Spleen (tissue), 11 donors: ENCODE measurements at regions not wholly inside any gene's neighbourhood (a gene's known extent, or its start where the extent isn't known, plus 50 kb on each side); places are given as distances from the start of the nearest gene placed in this dataset.

Experiments
- DNase-seq: peaks from one replicate; pipeline ENCODE4 v3.0.0-alpha.2; 2020
- H3K27ac ChIP-seq, 8 donors: fragments of 200-600 bp; sonication (generic) in 7 of 8; 1 replicate in 4 of 8; 2 replicates in 4 of 8; pipeline versions ENCODE4 v1.5.0 to v1.8.0; 2016 to 2021; ENCODE audit warnings: inconsistent platforms in 4 of 8, mild to moderate bottlenecking in 4 of 8, moderate library complexity in 1 of 8
- H3K27me3 ChIP-seq, 7 donors: fragments of 200-600 bp; sonication (generic) in 6 of 7; replicated peaks in 1 of 7; 1 replicate in 4 of 7; 2 replicates in 3 of 7; pipeline versions ENCODE4 v1.5.0 to v1.8.0; 2016 to 2021; ENCODE audit warnings: inconsistent platforms in 3 of 7, mild to moderate bottlenecking in 1 of 7
- H3K36me3 ChIP-seq, 6 donors: fragments of 200-600 bp; sonication (generic) in 5 of 6; 1 replicate in 4 of 6; 2 replicates in 2 of 6; pipeline versions ENCODE4 v1.5.0 to v1.8.0; 2016 to 2021; ENCODE audit warnings: inconsistent platforms in 2 of 6
- H3K4me1 ChIP-seq, 6 donors: fragments of 200-600 bp; sonication (generic) in 5 of 6; 1 replicate in 3 of 6; 2 replicates in 3 of 6; pipeline versions ENCODE4 v1.5.0 to v1.8.0; 2016 to 2021; ENCODE audit warnings: inconsistent platforms in 3 of 6
- H3K4me3 ChIP-seq, 8 donors: fragments of 200-600 bp; sonication (generic) in 7 of 8; 1 replicate in 4 of 8; 2 replicates in 4 of 8; pipeline versions ENCODE4 v1.5.0 to v1.8.0; 2016 to 2021; ENCODE audit warnings: inconsistent platforms in 4 of 8, mild to moderate bottlenecking in 4 of 8, moderate library complexity in 2 of 8
- H3K9me3 ChIP-seq, 8 donors: fragments of 200-600 bp; sonication (generic) in 7 of 8; 1 replicate in 4 of 8; 2 replicates in 4 of 8; pipeline versions ENCODE4 v1.5.0 to v1.8.0; 2016 to 2021; ENCODE audit warnings: inconsistent platforms in 4 of 8
- POLR2A ChIP-seq, 3 donors: fragments of 450-650 bp; IDR thresholded peaks; one replicate each; pipeline ENCODE4 v1.5.1; 2017; ENCODE audit warnings: antibody characterized with exemption in 3 of 3, mild to moderate bottlenecking in 1 of 3
- POLR2AphosphoS5 ChIP-seq, 3 donors: sonication (generic); formaldehyde crosslinking; IDR thresholded peaks; one replicate each; pipeline ENCODE4 v1.5.1; 2017; ENCODE audit warnings: antibody characterized with exemption in 3 of 3
- WGBS, 5 donors: extraction: QIAGEN DNeasy Blood & Tissue Kit in 3 of 5; methylation state at CpG; one replicate each; pipeline versions ENCODE4 v1.1.5 to v1.1.7; 2013 to 2018; 5-methylcytosine and 5-hydroxymethylcytosine counted together
- intact Hi-C: fragments of 100-400 bp; cut with DNase I; formaldehyde crosslinking; loops from one replicate; pipeline ENCODE4 v1.15.0; 2023; ENCODE audit warnings: low total_unique reads
- TF ChIP-seq, protein P1 (sequence below), 11 experiments: fragments of 200-600 bp in 7 of 11; fragments of 450-650 bp in 4 of 11; sonication (generic) in 4 of 11; IDR thresholded peaks in 8 of 11; conservative IDR thresholded peaks in 3 of 11; 1 replicate in 7 of 11; 2 replicates in 4 of 11; pipeline versions ENCODE4 v1.4.0 to v1.8.0; 2016 to 2021; ENCODE audit warnings: antibody characterized with exemption in 11 of 11, inconsistent platforms in 4 of 11, mild to moderate bottlenecking in 1 of 11
- donor health status: healthy with polysubstance abuse.
- donor health status: DM: no; HTN: no; CAD: no; lungs with moderate emphysema.
- donor health status: DM: no; HTN: no; CAD: no.
- donor health status: Bipolar disorder and iron deficiency.
- donor health status: healthy.
- donor health status: DM: no; HTN: no; CAD: no.
- donor health status: DM: yes; HTN: yes; CAD: no.

DNA sequence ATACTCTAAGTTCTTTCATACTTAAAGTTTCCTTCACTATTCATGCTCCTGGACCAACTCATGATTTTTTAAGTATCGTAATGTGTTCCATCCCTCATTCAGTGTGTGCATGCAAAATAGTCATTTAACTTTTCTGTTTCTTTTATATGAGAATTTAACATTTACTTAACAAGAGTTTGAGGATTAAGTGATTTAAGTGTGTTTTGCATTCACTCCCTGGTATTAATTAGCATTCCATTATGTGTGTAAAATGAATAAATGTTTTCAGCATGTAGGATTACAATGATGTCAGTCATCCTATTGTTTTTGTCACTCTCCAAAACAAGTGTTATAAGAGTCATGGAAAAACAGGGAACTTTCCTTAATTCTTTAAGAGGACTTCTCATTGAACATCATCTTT is 457.7 kb downstream of the IPMK start:
- peaks cover 0 to 13% (median 2%) of the 10 kb centered on the region in 8 donors for H3K9me3 ChIP-seq
- DNase-seq = no peak
- no peak for TF ChIP-seq POLR2AphosphoS5 (IDR thresholded peaks at IDR 0.05)
- TF ChIP-seq POLR2A (IDR thresholded peaks at IDR 0.05) = no peak
- TF ChIP-seq, protein P1, sequence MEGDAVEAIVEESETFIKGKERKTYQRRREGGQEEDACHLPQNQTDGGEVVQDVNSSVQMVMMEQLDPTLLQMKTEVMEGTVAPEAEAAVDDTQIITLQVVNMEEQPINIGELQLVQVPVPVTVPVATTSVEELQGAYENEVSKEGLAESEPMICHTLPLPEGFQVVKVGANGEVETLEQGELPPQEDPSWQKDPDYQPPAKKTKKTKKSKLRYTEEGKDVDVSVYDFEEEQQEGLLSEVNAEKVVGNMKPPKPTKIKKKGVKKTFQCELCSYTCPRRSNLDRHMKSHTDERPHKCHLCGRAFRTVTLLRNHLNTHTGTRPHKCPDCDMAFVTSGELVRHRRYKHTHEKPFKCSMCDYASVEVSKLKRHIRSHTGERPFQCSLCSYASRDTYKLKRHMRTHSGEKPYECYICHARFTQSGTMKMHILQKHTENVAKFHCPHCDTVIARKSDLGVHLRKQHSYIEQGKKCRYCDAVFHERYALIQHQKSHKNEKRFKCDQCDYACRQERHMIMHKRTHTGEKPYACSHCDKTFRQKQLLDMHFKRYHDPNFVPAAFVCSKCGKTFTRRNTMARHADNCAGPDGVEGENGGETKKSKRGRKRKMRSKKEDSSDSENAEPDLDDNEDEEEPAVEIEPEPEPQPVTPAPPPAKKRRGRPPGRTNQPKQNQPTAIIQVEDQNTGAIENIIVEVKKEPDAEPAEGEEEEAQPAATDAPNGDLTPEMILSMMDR (IDR thresholded peaks at IDR 0.05 in 8 of 11, conservative IDR thresholded peaks at IDR 0.05 in 3 of 11) = no peak
- no peak overlapping the region for H3K27ac ChIP-seq
- H3K4me1 ChIP-seq = no peaks in the 10 kb centered on the region
- H3K4me3 ChIP-seq = no peak overlapping the region
- no peaks in the 10 kb centered on the region for H3K36me3 ChIP-seq
- no peaks in the 10 kb centered on the region for H3K27me3 ChIP-seq
- WGBS, 5 donors = 89 to 98% (median 94%) methylated on average over 1 of the region's 1 CpG
- intact Hi-C loops = no loop called here

DNA sequence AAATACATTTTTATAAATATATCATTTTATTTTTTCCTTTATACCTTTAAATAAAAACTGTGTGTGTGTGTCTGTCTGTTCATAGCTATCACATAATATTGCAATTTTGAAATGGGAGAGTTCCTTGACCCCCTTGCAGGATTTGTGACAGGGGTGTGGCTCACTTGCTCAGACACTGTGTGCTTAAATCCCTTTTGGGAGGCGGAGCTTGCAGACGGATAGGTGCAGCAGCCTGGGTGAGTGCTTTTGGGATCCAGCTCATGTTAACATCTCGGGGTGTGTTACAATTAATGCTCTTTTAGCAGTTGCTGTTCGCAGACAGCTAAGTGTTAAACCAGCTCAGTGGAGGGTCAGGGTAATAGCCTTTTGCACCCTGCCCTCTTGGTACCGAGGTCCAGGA is 459.8 kb downstream of the IPMK start:
- TF ChIP-seq, protein P1 (IDR thresholded peaks at IDR 0.05 in 8 of 11, conservative IDR thresholded peaks at IDR 0.05 in 3 of 11) = no peak
- TF ChIP-seq POLR2A (IDR thresholded peaks at IDR 0.05) = no peak
- no peak for TF ChIP-seq POLR2AphosphoS5 (IDR thresholded peaks at IDR 0.05)
- Histone ChIP-seq H3K36me3 (no peaks in the 10 kb centered on the region), H3K4me3 (no peak overlapping the region), H3K27ac (no peak overlapping the region), H3K4me1 (no peaks in the 10 kb centered on the region), H3K9me3 (peaks cover 0 to 13% (median 2%) of the 10 kb centered on the region in 8 donors), H3K27me3 (no peaks in the 10 kb centered on the region)
- 60 to 79% (median 67%) methylated on average over 5 of the region's 5 CpGs for WGBS, 5 donors
- intact Hi-C loops = no loop called here
- no peak for DNase-seq

DNA sequence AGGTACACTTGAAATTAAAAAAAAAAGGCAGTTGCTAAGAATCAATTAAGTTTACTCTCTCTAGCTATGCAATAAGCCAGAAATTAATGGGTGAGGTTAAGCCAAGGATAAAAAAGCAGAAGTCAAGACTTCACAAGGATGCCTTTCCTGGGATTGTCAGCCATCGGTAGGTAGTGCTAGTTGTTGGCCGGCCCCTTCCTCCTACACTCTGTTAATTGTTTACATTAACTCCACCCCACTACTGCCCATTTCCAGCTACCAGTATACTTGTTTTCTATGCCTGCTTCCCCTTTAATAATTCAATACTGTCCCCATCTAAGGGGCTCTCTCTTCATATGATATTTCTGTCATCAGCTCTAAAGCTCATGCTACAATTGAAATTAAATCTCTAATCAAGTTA is 461.0 kb downstream of the IPMK start:
- peaks cover 0 to 13% (median 2%) of the 10 kb centered on the region in 8 donors for H3K9me3 ChIP-seq
- no peak overlapping the region for H3K27ac ChIP-seq
- no peak for DNase-seq
- intact Hi-C loops = no loop called here
- WGBS, 5 donors = 40 to 60% (median 57%) methylated on average over 2 of the region's 2 CpGs
- no peak for TF ChIP-seq POLR2A (IDR thresholded peaks at IDR 0.05)
- TF ChIP-seq, protein P1 (IDR thresholded peaks at IDR 0.05 in 8 of 11, conservative IDR thresholded peaks at IDR 0.05 in 3 of 11) = no peak
- TF ChIP-seq POLR2AphosphoS5 (IDR thresholded peaks at IDR 0.05) = no peak
- H3K36me3 ChIP-seq = no peaks in the 10 kb centered on the region
- H3K4me3 ChIP-seq = no peak overlapping the region
- H3K4me1 ChIP-seq = no peaks in the 10 kb centered on the region
- no peaks in the 10 kb centered on the region for H3K27me3 ChIP-seq

DNA sequence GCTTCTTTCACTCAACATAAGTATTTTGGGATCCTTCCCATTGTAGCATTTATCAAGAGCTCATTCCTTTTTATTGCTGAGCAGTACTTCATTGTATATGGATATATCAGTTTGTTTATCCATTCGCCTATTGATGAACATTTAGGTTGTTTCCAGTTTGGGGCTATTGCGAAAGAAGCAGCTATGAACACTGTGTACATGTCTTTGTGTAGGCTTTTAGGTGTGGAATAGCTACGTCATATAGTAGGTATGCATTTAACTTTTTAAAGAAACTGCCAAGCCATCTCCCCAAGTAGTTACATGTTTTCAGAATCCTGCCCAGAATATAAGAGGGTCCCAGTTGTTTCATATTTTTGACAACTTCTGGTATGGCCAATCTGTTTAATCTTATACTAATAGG is 468.1 kb downstream of the IPMK start:
- Histone ChIP-seq H3K4me3 (no peak overlapping the region), H3K4me1 (no peaks in the 10 kb centered on the region), H3K27ac (no peak overlapping the region), H3K27me3 (no peaks in the 10 kb centered on the region), H3K36me3 (no peaks in the 10 kb centered on the region), H3K9me3 (no peaks in the 10 kb centered on the region)
- TF ChIP-seq POLR2AphosphoS5 (IDR thresholded peaks at IDR 0.05) (no peak), POLR2A (IDR thresholded peaks at IDR 0.05) (no peak)
- TF ChIP-seq, protein P1 (IDR thresholded peaks at IDR 0.05 in 8 of 11, conservative IDR thresholded peaks at IDR 0.05 in 3 of 11) = no peak
- 81 to 92% (median 87%) methylated on average over 3 of the region's 3 CpGs for WGBS, 5 donors
- DNase-seq = no peak
- intact Hi-C loops = no loop called here
